ENCODE measurements at regions not wholly inside any gene's neighbourhood (a gene's known extent, or its start where the extent isn't known, plus 50 kb on each side); places are given as distances from the start of the nearest gene placed in this dataset.
"Not testable (repeated sequence)": the region's sequence is repeated elsewhere in the genome, so short reads cannot be mapped to it uniquely, and the experiment has no call there.

DNA sequence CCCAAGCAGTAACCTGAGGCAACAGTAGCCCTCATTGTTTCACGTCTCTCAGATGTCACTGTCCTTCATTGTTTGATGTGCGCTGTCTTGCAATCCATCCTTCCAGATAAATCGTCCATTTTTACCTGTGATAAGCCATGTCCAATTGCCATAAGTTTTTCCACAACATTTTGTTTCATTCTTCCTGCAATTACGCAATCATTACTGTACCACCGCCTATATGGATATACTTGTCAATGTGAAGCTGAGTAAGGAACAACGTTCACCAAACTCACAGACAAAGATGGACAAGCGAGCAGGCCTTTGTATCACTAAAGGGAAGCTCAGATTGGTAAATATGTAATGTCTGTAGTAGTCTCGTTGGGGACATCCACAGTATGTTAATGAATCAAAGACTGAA is 452.5 kb upstream of the NDN start:
- H3K4me3 ChIP-seq (ENCODE audit: low read depth, low read length), result not testable (repeated sequence)

- H3K4me3 ChIP-seq (ENCODE audit: low read depth, low read length), result not testable (repeated sequence)
Observed at GRCh38 chr15:24145070-24145469, 458.0 kb upstream of the NDN start.

GRCh38 chr15:24146251-24146650 is 459.1 kb upstream of the NDN start:
- no peak overlapping the region for H3K4me3 ChIP-seq (ENCODE audit: low read depth, low read length)

DNA sequence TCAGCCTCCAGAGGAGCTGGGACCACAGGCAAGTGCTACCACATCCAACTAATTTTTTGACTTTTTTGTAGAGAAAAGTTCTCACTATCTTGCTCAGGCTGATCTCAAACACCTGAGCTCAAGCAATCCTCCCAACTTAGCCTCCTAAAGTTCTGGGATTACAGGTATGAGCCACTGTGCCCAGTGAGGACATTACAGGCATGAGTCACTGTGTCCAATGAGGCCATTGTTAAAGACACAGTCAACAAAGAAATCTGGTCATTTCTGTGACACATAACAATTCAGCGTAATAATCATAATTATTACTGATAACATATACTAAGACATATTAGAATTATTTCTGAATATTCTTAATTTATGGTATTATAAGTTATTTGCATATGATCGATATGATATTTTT is 463.4 kb upstream of the NDN start:
- H3K4me3 ChIP-seq (ENCODE audit: low read depth, low read length), result no peak overlapping the region

DNA sequence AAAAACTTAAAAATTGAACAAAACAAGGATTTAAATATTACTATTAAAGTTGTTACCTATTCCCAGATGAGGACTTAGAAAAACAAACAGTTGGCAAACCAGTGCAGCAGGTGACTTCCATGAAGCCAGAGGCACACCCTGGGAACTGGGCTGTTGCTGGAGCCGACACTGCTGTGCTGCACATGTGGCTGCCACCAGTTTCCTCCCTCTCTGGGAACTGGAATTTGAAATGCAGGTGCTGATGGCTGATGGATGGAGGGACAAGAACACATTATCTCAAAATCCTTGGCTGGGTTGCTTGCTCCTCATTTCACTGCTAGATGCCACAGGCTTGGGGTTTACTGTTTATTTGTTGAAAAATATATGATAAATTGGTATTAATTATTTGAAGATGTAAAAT is 471.2 kb upstream of the NDN start:
- H3K4me3 ChIP-seq (ENCODE audit: low read depth, low read length), result not testable (repeated sequence)

DNA sequence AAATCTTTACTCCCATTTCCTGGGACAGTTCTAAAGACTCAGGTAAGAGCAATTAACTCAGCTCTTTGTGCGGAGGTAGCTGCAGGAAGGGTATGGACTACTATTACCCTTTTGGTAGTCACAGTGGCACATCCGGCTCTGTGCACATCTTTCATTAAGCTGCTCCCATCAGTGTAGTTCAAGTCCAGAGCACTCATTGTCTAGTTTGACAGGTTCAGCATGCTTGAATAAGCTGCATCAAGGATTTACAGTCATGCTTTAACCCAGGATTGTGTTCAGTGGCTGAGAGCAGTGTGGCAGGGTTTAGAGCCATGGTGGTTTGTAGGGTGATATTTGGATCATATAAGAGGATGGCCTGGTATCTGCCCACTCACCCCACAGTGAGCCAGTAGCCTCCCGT is 478.4 kb upstream of the NDN start:
- not testable (repeated sequence) for H3K4me3 ChIP-seq (ENCODE audit: low read depth, low read length)

GRCh38 chr15:24202297-24202696 is 473.3 kb upstream of the NPAP1 start:
- not testable (repeated sequence) for H3K4me3 ChIP-seq (ENCODE audit: low read depth, low read length)

DNA sequence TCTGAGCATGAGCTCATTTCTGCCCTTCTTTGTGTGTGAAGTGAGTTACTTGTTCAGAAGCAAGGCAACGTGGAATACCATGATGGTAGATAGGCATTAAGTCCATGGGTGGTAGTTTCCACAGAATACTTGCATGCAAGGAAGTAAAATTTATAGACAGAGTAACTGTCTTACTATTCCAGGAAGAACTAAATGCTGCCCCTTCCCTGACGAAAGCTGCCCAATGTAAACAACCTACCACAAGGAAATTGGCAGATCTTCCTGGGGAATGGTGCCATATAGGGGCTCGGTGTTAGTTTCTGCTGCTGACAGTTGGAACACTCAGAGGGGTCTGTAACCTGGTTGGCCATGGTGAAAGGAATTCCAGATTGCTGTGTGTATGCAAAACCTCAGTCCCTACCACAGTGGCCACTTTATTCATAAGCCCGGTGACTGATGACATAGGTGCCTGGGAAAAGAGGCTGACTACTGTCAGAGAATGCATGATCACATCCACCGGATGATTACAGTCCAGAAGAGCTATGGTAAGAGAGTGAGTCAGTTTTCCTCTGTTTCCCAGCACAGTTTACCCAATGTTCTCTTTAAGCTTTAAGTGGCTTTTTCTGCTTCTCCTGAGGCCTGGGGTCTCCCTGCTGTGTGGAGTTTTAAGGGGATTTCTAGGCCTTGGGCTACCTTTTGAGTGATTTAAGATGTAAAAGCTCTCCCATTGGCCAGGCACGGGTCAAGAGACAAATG is 463.7 kb upstream of the NPAP1 start:
- not testable (repeated sequence) for H3K4me3 ChIP-seq (ENCODE audit: low read depth, low read length)

GRCh38 chr15:24223739-24224138 is 451.8 kb upstream of the NPAP1 start:
- H3K4me3 ChIP-seq (ENCODE audit: low read depth, low read length), result no peak overlapping the region

GRCh38 chr15:24224161-24224560 is 451.4 kb upstream of the NPAP1 start:
- H3K4me3 ChIP-seq (ENCODE audit: low read depth, low read length), result no peak overlapping the region

GRCh38 chr15:24228922-24229321 is 446.7 kb upstream of the NPAP1 start:
- not testable (repeated sequence) for H3K4me3 ChIP-seq (ENCODE audit: low read depth, low read length)

- not testable (repeated sequence) for H3K4me3 ChIP-seq (ENCODE audit: low read depth, low read length)
Observed at GRCh38 chr15:24233134-24233533, 442.4 kb upstream of the NPAP1 start.

DNA sequence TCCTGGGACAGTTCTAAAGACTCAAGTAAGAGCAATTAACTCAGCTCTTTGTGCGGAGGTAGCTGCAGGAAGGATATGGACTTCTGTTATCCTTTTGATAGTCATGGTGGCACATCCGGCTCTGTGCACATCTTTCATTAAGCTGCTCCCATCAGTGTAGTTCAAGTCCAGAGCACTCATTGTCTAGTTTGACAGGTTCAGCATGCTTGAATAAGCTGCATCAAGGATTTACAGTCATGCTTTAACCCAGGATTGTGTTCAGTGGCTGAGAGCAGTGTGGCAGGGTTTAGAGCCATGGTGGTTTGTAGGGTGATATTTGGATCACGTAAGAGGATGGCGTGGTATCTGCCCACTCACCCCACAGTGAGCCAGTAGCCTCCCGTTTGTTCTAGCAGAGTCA is 435.0 kb upstream of the NPAP1 start:
- H3K4me3 ChIP-seq (ENCODE audit: low read depth, low read length), result not testable (repeated sequence)

DNA sequence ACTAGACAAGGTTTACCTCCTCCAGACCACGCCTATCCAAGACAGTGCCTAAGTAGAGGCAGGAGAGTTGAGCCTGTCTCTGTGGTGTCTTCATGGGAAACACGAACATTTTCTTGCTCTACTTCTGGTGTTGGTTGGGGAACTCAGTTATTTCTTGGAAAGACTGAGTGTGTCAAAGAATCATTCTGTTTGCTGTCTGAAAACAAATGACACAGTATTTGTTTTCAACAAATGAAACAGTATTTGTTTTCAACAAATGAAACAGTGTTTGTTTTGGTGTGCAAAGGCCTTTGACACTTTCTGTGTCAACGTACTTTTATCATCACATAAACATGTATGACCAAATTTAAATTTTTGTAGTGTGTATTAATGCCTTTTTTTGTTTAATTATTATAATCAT is 416.5 kb upstream of the NPAP1 start:
- not testable (repeated sequence) for H3K4me3 ChIP-seq (ENCODE audit: low read depth, low read length)

GRCh38 chr15:24260407-24260806 is 415.2 kb upstream of the NPAP1 start:
- not testable (repeated sequence) for H3K4me3 ChIP-seq (ENCODE audit: low read depth, low read length)

- not testable (repeated sequence) for H3K4me3 ChIP-seq (ENCODE audit: low read depth, low read length)
Observed at GRCh38 chr15:24260854-24261253, 414.7 kb upstream of the NPAP1 start.

DNA sequence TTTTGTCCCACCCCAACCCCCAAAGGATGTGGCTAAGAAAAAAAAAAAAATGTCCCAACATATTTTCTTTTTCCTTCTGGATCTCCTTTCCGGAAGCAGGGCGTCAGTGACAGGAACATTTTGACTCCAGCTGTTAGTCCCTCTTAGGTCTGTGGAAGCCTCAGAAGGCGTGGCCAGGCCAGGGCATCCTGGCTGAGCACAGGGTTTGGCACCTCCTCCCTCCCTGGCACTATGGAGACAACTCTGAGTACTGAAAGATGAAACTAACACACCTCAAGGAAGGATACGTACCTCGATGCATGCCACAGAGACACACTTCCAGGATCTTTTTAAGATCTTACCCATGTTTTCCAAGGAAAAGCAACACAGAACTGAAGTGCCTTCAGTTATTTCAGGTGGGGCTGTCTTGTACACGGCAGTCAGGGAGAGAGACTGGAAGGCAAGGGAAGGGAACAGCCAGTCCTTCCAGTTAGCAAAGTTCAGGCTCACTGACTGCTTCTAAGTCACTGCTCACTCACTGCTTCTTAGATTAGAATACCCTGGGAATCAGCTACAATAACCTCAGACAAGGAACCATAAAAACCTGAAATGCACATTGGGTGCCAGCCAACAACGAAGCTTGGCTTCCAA is 406.9 kb upstream of the NPAP1 start:
- not testable (repeated sequence) for H3K4me3 ChIP-seq (ENCODE audit: low read depth, low read length)

- H3K4me3 ChIP-seq (ENCODE audit: low read depth, low read length), result no peak overlapping the region
Observed at GRCh38 chr15:24269166-24269571, 406.4 kb upstream of the NPAP1 start.

- no peak overlapping the region for H3K4me3 ChIP-seq (ENCODE audit: low read depth, low read length)
Observed at GRCh38 chr15:24269923-24270322, 405.7 kb upstream of the NPAP1 start.

GRCh38 chr15:24271496-24272244 is 403.9 kb upstream of the NPAP1 start:
- not testable (repeated sequence) for H3K4me3 ChIP-seq (ENCODE audit: low read depth, low read length)

DNA sequence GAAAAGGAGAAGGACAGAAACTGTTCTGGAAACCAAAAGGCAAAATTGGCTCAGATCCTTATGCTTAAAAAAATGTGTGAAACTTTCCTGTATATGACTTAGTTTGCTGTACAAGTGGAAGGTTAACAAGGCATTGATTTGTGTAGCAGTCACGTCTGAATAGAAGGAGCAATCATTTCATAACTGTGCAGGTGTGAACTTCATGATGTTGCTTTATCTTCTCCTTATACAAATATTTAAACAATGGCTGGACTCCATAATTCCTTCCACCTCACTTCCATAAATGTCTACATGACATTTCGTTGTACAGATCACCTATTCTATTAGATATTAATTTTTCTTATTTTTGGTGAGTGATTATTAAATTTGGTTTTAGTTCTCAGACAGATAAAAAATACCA is 382.7 kb upstream of the NPAP1 start:
- H3K4me3 ChIP-seq (ENCODE audit: low read depth, low read length), result no peak overlapping the region

- H3K4me3 ChIP-seq (ENCODE audit: low read depth, low read length), result not testable (repeated sequence)
Observed at GRCh38 chr15:24300804-24301368, 374.7 kb upstream of the NPAP1 start.

All from iPS-11a (cell line).